ENCODE measurements at regions not wholly inside any gene's neighbourhood (a gene's known extent, or its start where the extent isn't known, plus 50 kb on each side); places are given as distances from the start of the nearest gene placed in this dataset.
"Not testable (repeated sequence)": the region's sequence is repeated elsewhere in the genome, so short reads cannot be mapped to it uniquely, and the experiment has no call there.

DNA sequence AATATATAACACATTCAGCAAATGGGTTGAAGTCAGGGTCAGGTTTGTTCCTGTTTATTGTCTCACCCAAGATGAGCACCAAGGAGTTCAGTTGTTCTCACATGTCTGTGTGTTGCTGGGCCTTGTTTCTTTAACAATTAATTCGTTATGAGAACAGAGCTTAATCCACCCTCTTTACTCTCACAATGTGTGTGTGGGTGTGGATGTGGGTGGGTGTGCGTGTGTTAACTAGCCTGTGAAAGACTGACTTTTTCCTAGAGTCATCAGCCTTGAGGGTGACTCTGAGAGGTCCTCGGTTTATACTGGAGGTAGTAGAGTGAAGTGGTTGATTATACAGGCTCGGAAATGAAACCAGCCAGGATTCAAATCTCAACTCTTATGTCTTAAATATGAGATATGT is 672.1 kb downstream of the MAFB start:
- no peak for DNase-seq (ENCODE audit: low read depth)
- no peak for TF ChIP-seq CTCF (conservative IDR thresholded peaks at IDR 0.05; ENCODE audit: low read depth, low read length)
- no peak overlapping the region for H3K4me3 ChIP-seq (ENCODE audit: low read depth, low read length)

- H3K4me3 ChIP-seq (ENCODE audit: low read depth, low read length) = no peak overlapping the region
- no peak for TF ChIP-seq CTCF (conservative IDR thresholded peaks at IDR 0.05; ENCODE audit: low read depth, low read length)
- no peak for DNase-seq (ENCODE audit: low read depth)
These were observed 672.6 kb downstream of the MAFB start for GRCh38 chr20:40016392-40016791.

DNA sequence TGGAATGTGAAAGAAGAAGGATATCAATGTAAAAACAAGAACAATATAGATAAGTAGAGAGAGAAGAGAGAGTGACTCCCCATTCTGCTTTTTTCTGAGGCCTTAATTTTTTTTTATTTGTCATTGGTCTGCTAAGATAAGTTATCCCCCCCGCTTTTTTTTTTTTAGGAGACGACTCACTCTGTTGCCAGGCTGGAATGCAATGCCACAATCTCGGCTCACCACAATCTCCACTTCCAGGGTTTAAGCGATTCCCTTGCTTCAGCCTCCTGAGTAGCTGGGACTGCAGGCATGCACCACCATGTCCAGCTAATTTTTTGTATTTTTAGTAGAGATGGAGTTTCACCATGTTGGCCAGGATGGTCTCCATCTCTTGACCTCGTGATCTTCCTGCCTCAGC is 677.0 kb downstream of the MAFB start:
- not testable (repeated sequence) for DNase-seq (ENCODE audit: low read depth); H3K4me3 ChIP-seq (ENCODE audit: low read depth, low read length)

DNA sequence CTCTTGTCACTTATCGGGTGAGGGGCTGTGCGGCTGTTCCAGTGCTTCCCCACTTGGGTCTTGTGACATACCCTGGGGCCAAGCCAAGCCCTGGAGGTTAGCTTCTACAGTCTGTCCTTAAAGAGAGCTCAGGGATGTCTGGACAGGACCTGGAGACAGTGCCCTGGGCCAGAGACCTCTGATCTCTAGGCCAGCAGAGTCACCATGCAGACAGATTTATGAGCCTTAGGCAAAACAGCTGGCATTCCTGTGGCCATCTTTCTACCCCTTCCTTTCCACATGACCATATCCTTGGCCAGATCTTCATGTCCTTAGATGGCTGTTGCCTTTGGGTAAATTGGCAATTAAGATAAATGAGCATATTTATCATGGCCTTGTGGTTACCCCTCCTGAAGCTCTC is 678.6 kb downstream of the MAFB start:
- DNase-seq (ENCODE audit: low read depth) = no peak
- H3K4me3 ChIP-seq (ENCODE audit: low read depth, low read length) = no peak overlapping the region
- no peak for TF ChIP-seq CTCF (conservative IDR thresholded peaks at IDR 0.05; ENCODE audit: low read depth, low read length)

GRCh38 chr20:40009542-40009941 is 679.5 kb downstream of the MAFB start:
- DNase-seq (ENCODE audit: low read depth) = no peak
- H3K4me3 ChIP-seq (ENCODE audit: low read depth, low read length) = no peak overlapping the region
- no peak for TF ChIP-seq CTCF (conservative IDR thresholded peaks at IDR 0.05; ENCODE audit: low read depth, low read length)

GRCh38 chr20:40008177-40008576 is 680.9 kb downstream of the MAFB start:
- H3K4me3 ChIP-seq (ENCODE audit: low read depth, low read length) = no peak overlapping the region
- no peak for DNase-seq (ENCODE audit: low read depth)

GRCh38 chr20:40006168-40006860 is 682.7 kb downstream of the MAFB start:
- TF ChIP-seq CTCF (conservative IDR thresholded peaks at IDR 0.05; ENCODE audit: low read depth, low read length) = no peak
- no peak for DNase-seq (ENCODE audit: low read depth)
- no peak overlapping the region for H3K4me3 ChIP-seq (ENCODE audit: low read depth, low read length)

More at GRCh38 chr20:40008177-40008576, 680.9 kb downstream of the MAFB start:
- no peak for TF ChIP-seq CTCF (conservative IDR thresholded peaks at IDR 0.05; ENCODE audit: low read depth, low read length)

DNA sequence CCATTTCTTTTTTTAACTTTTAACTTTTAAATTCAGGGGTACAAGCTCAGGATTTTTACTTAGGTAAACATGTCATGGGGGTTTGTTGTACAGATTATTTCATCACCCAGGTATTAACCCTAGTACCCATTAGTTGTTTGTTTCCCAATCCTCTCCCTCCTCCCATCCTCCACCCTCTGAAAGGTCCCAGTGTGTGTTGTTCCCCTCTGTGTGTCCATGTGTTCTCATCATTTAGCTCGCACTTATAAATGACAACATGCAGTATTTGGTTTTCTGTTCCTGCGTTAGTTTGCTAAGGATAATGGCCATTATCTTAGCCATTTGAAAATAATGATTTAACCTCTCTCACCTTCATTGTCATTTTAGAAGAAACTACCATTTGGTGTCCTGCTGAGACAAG is 684.9 kb downstream of the MAFB start:
- not testable (repeated sequence) for H3K4me3 ChIP-seq (ENCODE audit: low read depth, low read length); DNase-seq (ENCODE audit: low read depth)

Data from epithelial cell of proximal tubule (primary cell).